ENCODE measurements at regions not wholly inside any gene's neighbourhood (a gene's known extent, or its start where the extent isn't known, plus 50 kb on each side); places are given as distances from the start of the nearest gene placed in this dataset.

GRCh38 chr6:27133281-27134227, 113.9 kb upstream of the PRSS16 start:
- ATAC-seq (ENCODE audit: low FRiP score) (no peak), DNase-seq (ENCODE audit: low spot score) (no peak)
- TF ChIP-seq, protein P1, sequence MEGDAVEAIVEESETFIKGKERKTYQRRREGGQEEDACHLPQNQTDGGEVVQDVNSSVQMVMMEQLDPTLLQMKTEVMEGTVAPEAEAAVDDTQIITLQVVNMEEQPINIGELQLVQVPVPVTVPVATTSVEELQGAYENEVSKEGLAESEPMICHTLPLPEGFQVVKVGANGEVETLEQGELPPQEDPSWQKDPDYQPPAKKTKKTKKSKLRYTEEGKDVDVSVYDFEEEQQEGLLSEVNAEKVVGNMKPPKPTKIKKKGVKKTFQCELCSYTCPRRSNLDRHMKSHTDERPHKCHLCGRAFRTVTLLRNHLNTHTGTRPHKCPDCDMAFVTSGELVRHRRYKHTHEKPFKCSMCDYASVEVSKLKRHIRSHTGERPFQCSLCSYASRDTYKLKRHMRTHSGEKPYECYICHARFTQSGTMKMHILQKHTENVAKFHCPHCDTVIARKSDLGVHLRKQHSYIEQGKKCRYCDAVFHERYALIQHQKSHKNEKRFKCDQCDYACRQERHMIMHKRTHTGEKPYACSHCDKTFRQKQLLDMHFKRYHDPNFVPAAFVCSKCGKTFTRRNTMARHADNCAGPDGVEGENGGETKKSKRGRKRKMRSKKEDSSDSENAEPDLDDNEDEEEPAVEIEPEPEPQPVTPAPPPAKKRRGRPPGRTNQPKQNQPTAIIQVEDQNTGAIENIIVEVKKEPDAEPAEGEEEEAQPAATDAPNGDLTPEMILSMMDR (IDR thresholded peaks at IDR 0.05) = no peak

GRCh38 chr6:27135087-27135657, 112.3 kb upstream of the PRSS16 start:
- TF ChIP-seq, protein P1 (IDR thresholded peaks at IDR 0.05) = no peak
- DNase-seq (ENCODE audit: low spot score) = no peak
- no peak for ATAC-seq (ENCODE audit: low FRiP score)

GRCh38 chr6:27136077-27136644, 111.3 kb upstream of the PRSS16 start:
- ATAC-seq (ENCODE audit: low FRiP score) (no peak), DNase-seq (ENCODE audit: low spot score) (no peak)
- TF ChIP-seq, protein P1 (IDR thresholded peaks at IDR 0.05) = no peak

- TF ChIP-seq, protein P1 (IDR thresholded peaks at IDR 0.05) = no peak
- DNase-seq (ENCODE audit: low spot score) = no peak
- no peak for ATAC-seq (ENCODE audit: low FRiP score)
Measured at GRCh38 chr6:27136978-27137814, 110.3 kb upstream of the PRSS16 start.

DNA sequence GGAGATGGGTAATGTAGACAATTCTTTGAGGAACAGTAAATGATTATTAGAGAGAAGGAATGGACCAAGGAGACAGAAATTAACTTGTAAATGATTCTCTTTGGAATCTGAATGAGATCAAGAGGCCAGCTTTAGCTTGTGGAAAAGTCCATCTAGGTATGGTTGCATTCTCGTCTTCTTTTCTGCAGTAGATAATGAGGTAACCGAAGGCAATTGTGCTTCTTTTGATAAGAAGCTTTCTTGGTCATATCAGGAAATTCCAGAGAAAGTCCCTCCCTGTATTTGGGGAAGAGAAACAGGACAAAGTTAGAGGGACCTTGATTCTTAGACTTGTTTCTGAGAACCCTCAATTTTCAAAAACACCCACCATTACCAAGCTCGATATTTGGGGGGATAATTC, 109.1 kb upstream of the PRSS16 start:
- TF ChIP-seq, protein P1 (IDR thresholded peaks at IDR 0.05) = no peak
- no peak for ATAC-seq (ENCODE audit: low FRiP score)

DNA sequence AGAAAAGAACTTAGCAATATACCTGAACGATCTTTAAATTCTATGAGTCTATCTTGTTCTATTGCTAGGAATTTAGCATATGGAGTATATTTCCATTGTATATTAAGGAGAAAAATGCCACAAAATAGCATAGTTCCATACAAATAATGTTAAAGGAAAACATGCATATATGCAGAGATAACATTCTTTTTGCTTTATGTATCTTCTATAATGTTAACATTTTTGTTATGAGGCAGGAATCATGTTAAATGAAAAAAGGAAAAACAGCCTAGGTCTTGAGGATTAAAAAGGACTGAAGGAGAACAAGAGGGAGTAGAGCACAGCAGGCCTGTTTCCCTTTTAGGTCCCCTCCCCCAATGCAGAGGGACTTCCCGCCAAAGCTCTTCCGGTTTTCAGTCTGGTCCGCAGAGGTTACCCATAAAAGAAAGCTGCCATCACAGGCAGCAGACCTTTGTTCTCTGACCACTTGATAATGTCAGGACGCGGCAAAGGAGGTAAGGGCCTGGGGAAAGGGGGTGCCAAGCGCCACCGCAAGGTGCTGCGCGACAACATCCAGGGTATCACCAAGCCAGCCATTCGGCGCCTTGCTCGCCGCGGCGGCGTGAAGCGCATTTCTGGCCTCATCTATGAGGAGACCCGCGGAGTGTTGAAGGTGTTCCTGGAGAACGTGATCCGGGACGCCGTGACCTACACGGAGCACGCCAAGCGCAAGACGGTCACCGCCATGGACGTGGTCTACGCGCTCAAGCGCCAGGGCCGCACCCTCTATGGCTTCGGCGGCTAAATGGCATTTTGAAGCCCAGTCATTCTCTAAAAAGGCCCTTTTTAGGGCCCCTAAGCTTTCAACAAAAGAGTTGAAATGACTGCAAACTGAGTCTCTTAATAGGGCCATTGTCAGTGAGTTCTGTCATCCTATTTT, 108.4 kb upstream of the PRSS16 start:
- ATAC-seq (ENCODE audit: low FRiP score) = peak; percentile 48
- no peak for DNase-seq (ENCODE audit: low spot score)
- TF ChIP-seq, protein P1 (IDR thresholded peaks at IDR 0.05) = no peak

More for the DNA sequence above, 109.1 kb upstream of the PRSS16 start:
- DNase-seq (ENCODE audit: low spot score) = no peak
